A673 (cell line): ENCODE measurements at regions not wholly inside any gene's neighbourhood (a gene's known extent, or its start where the extent isn't known, plus 50 kb on each side); places are given as distances from the start of the nearest gene placed in this dataset.

ENCODE experiments used
- BruUV-seq: library from RNA; stranded (reverse); fragments of 400-500 nt; replicated peaks from 2 replicates; lab custom pipeline; 2021; lab: Mats Ljungman, UMichigan
- CTCF ChIA-PET: fragments of 300-600 bp; sonication (Branson Sonifier 250); formaldehyde crosslinking; loops from one replicate; lab custom pipeline; 2022; ENCODE audit warnings: antibody characterized with exemption; lab: Charles Lee
- POLR2A ChIA-PET: fragments of 300-600 bp; sonication (Branson Sonifier 250); formaldehyde crosslinking; loops from one replicate; lab custom pipeline; 2022; ENCODE audit warnings: antibody characterized with exemption; ENCODE audit not compliant: low non-redundant PET; lab: Charles Lee
- DNase-seq: peaks from one replicate; pipeline ENCODE4 v3.0.0-alpha.2; 2015; ENCODE audit warnings: low spot score
- H3K27ac ChIP-seq: fragments of 200-600 bp; sonication (generic); 2 replicates; pipeline ENCODE4 v1.5.1; 2016; ENCODE audit warnings: mixed run types, low read depth, mild to moderate bottlenecking, mixed read lengths, antibody characterized with exemption, low read length; ENCODE audit not compliant: poor library complexity, severe bottlenecking
- H3K27me3 ChIP-seq: fragments of 200-600 bp; sonication (generic); replicated peaks from 2 replicates; pipeline ENCODE4 v1.6.1; 2017; ENCODE audit warnings: mixed run types, low read depth, mild to moderate bottlenecking, mixed read lengths, antibody characterized with exemption, low read length; ENCODE audit not compliant: insufficient read depth, poor library complexity
- H3K36me3 ChIP-seq: fragments of 200-600 bp; sonication (generic); 2 replicates; pipeline ENCODE4 v1.6.1; 2016; ENCODE audit warnings: mixed run types, mild to moderate bottlenecking, mixed read lengths, antibody characterized with exemption, low read length; ENCODE audit not compliant: insufficient read depth, poor library complexity, severe bottlenecking
- H3K4me1 ChIP-seq: fragments of 200-600 bp; sonication (generic); 2 replicates; pipeline ENCODE4 v1.6.1; 2017; ENCODE audit warnings: mixed run types, mild to moderate bottlenecking, mixed read lengths, antibody characterized with exemption, low read length; ENCODE audit not compliant: insufficient read depth, poor library complexity, severe bottlenecking
- H3K4me3 ChIP-seq: fragments of 200-600 bp; sonication (generic); 2 replicates; pipeline ENCODE4 v1.5.1; 2016; ENCODE audit warnings: low read depth, mixed run types, mild to moderate bottlenecking, mixed read lengths, low read length; ENCODE audit not compliant: poor library complexity, severe bottlenecking
- H3K9me3 ChIP-seq: fragments of 200-600 bp; sonication (generic); 2 replicates; pipeline ENCODE4 v1.6.1; 2016; ENCODE audit warnings: mixed run types, low read depth, mild to moderate bottlenecking, mixed read lengths, antibody characterized with exemption, low read length; ENCODE audit not compliant: poor library complexity, severe bottlenecking
- CTCF ChIP-seq: fragments of 300-800, 200-600 bp; sonication (generic); conservative IDR thresholded peaks from 2 replicates; pipeline ENCODE4 v1.5.1; 2017; ENCODE audit warnings: low read depth, mild to moderate bottlenecking, antibody characterized with exemption, low read length, moderate library complexity, mixed read lengths
- EZH2 ChIP-seq: fragments of 200-600 bp; sonication (generic); IDR thresholded peaks from 2 replicates; pipeline ENCODE4 v1.6.1; 2017; ENCODE audit warnings: borderline replicate concordance, low read depth, mild to moderate bottlenecking, mixed read lengths, antibody characterized with exemption, low read length; ENCODE audit not compliant: poor library complexity, severe bottlenecking
- intact Hi-C: fragments of 100-400 bp; cut with micrococcal nuclease; formaldehyde crosslinking; loops from one replicate; pipeline ENCODE4 v1.10.0; 2022; ENCODE audit not compliant: unreplicated experiment

- H3K36me3 ChIP-seq: no peaks in the 10 kb centered on the region
- no peaks in the 10 kb centered on the region for H3K27me3 ChIP-seq
- intact Hi-C loops: no loop called here
- no peaks in the 10 kb centered on the region for H3K9me3 ChIP-seq
- H3K4me1 ChIP-seq: peaks cover 12% of the 10 kb centered on the region
- CTCF ChIA-PET: no interaction called here
- TF ChIP-seq EZH2 (no peak), CTCF (no peak)
- POLR2A ChIA-PET: no interaction called here
- H3K4me3 ChIP-seq: no peak overlapping the region
- no peak overlapping the region for H3K27ac ChIP-seq
- DNase-seq: no peak
- no TSS peak for BruUV-seq
Measured at GRCh38 chr12:124654666-124655047, 87.2 kb upstream of the NCOR2 start.

GRCh38 chr12:124653169-124653931 is 85.9 kb upstream of the NCOR2 start:
- Histone ChIP-seq H3K9me3 (no peaks in the 10 kb centered on the region), H3K36me3 (no peaks in the 10 kb centered on the region), H3K27ac (no peak overlapping the region), H3K4me3 (no peak overlapping the region), H3K4me1 (peaks cover 12% of the 10 kb centered on the region), H3K27me3 (no peaks in the 10 kb centered on the region)
- CTCF ChIA-PET: no interaction called here
- no peak for DNase-seq
- TF ChIP-seq CTCF: no peak
- no peak for TF ChIP-seq EZH2
- POLR2A ChIA-PET: no interaction called here
- intact Hi-C loops: no loop called here
- BruUV-seq: no TSS peak

- no peak for TF ChIP-seq CTCF
- no peak for TF ChIP-seq EZH2
- no peak overlapping the region for H3K27ac ChIP-seq
- no peak for DNase-seq
- no peak overlapping the region for H3K4me3 ChIP-seq
- peaks cover 12% of the 10 kb centered on the region for H3K4me1 ChIP-seq
- BruUV-seq: no TSS peak
- intact Hi-C loops: no loop called here
- no peaks in the 10 kb centered on the region for H3K36me3 ChIP-seq
- H3K27me3 ChIP-seq: no peaks in the 10 kb centered on the region
- ChIA-PET CTCF (no interaction called here), POLR2A (no interaction called here)
- no peaks in the 10 kb centered on the region for H3K9me3 ChIP-seq
Measured at GRCh38 chr12:124652661-124653060, 85.2 kb upstream of the NCOR2 start.
